Activated CD4-positive, alpha-beta T cell treated with anti-CD3 and anti-CD28 coated beads, Interleukin-2, amount 10 ng/mL, durations not matched to agents 24 days and 14 days (primary cell): ENCODE measurements at regions not wholly inside any gene's neighbourhood (a gene's known extent, or its start where the extent isn't known, plus 50 kb on each side); places are given as distances from the start of the nearest gene placed in this dataset.

Experiments
- DNase-seq: peaks from one replicate; pipeline ENCODE4 v3.0.0; 2022
- H3K27ac Mint-ChIP-seq: one replicate; pipeline ENCODE4 v1.8.0; 2022; ENCODE audit warnings: mild to moderate bottlenecking, mixed read lengths
- H3K27me3 Mint-ChIP-seq: one replicate; pipeline ENCODE4 v1.8.0; 2022; ENCODE audit warnings: mixed read lengths
- H3K36me3 Mint-ChIP-seq: one replicate; pipeline ENCODE4 v1.8.0; 2022; ENCODE audit warnings: low read depth, mild to moderate bottlenecking, mixed read lengths
- H3K4me1 Mint-ChIP-seq: one replicate; pipeline ENCODE4 v1.8.0; 2021; ENCODE audit warnings: mixed read lengths
- H3K4me3 Mint-ChIP-seq: one replicate; pipeline ENCODE4 v1.8.0; 2022; ENCODE audit warnings: mild to moderate bottlenecking, moderate library complexity, mixed read lengths
- H3K9me3 Mint-ChIP-seq: one replicate; pipeline ENCODE4 v1.8.0; 2021; ENCODE audit warnings: mixed read lengths
- intact Hi-C: fragments of 100-400 bp; cut with micrococcal nuclease; formaldehyde crosslinking; loops from one replicate; pipeline ENCODE4 v1.15.1; 2023

- Mint-ChIP-seq H3K36me3 (no peaks in the 10 kb centered on the region), H3K27me3 (peaks cover 3% of the 10 kb centered on the region), H3K9me3 (peaks cover 22% of the 10 kb centered on the region), H3K4me1 (no peaks in the 10 kb centered on the region), H3K27ac (no peak overlapping the region), H3K4me3 (no peak overlapping the region)
- intact Hi-C loops, result no loop called here
- no peak for DNase-seq
Observed at GRCh38 chr2:126600742-126601141, 55.2 kb upstream of the GYPC start.

- Mint-ChIP-seq H3K27me3 (peaks cover 6% of the 10 kb centered on the region), H3K9me3 (peaks cover 27% of the 10 kb centered on the region), H3K27ac (no peak overlapping the region), H3K36me3 (no peaks in the 10 kb centered on the region), H3K4me1 (no peaks in the 10 kb centered on the region), H3K4me3 (no peak overlapping the region)
- DNase-seq, result no peak
- intact Hi-C loops, result no loop called here
Observed at GRCh38 chr2:126602334-126602733, 53.6 kb upstream of the GYPC start.
